ENCODE measurements at regions not wholly inside any gene's neighbourhood (a gene's known extent, or its start where the extent isn't known, plus 50 kb on each side); places are given as distances from the start of the nearest gene placed in this dataset.
"Not testable (repeated sequence)": the region's sequence is repeated elsewhere in the genome, so short reads cannot be mapped to it uniquely, and the experiment has no call there.

DNA sequence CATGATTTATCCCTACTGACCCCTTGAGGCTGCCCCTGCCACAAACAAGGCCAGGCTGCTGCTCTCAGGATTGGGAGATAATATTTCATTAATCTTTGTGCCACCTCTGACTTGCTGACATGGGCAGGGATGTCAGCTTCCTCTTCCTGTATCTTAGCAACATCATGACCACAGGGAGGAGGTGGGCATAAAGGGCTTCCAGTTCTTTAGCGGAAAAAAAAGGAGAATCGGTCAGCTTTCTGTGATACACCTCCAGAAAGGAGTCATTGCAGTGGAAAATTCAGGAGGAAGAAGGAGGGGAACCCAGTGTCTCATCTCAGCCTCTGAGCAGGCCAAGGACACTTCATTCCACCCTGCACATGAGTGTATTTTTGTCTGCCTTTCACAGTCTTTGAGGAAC lies 206.8 kb upstream of the SDK2 start:
- DNase-seq (ENCODE audit: low spot score), result no peak

DNA sequence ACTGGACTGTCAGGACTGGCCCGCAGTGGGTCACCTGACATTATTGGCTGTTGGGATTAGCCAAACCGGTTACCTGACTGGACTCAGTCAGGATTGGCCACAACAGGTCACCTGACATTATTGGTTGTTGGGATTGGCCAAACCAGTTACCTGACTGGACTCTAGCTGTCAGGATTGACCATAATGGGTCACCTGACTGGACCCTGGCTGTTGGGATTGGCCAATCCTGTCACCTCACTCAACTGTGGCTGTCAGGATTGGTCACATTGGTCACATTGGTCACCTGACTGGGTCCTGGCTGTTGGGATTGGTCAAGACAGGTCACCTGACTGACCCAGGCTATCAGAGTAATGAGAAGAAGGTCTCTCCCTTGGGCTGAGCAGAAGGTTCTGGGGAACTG lies 207.7 kb upstream of the SDK2 start:
- no peak for DNase-seq (ENCODE audit: low spot score)

DNA sequence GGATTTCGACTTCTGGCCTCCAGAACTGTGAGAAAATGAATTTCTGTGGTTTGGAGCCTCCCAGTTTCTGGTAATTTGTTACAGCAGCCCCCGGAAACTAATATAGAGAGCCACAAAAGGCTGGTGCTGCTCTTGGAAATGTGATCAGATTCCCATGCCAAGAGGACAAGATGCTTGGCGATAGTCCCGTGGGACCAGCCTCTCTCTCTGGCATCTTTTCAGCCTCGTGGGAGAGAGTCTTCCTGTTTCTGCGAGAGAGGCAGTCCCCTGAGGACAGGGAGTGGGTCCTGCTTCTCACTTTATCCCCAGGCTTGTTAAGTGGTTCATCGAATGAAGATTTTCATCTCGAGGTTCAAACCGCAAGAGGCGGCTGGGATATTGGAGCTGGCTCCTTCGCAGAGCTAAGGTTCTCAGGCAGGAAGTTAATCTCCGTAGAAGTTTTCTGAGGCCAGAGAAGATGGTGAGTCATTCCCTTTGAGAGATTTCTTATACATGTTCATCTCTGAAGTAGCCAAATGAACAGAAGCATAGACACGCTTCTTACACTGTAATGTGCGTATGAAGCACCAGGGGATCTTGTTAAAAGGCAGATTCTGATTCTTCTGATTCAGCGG lies 211.6 kb upstream of the SDK2 start:
- no peak for DNase-seq (ENCODE audit: low spot score)

DNA sequence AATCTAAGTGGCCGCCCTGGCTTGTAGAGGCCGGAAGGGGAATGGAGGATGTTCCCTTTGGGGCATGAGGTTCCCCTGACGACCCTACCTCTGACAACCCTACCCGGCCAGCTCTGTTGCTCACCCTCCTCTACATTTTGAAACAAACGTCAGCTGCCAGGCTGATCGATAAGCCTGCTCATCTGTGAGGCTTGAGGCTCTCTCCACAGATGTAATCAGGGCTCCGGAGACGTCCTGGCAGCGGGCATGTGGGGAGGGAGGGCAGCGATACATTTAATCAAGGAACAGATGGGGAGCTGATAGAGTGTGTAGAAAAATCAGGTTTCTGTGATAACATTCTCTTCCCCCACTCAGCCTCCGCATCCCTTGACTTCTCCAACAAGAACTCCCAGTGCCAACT lies 212.3 kb upstream of the SDK2 start:
- peak; percentile 45 for DNase-seq (ENCODE audit: low spot score)

DNA sequence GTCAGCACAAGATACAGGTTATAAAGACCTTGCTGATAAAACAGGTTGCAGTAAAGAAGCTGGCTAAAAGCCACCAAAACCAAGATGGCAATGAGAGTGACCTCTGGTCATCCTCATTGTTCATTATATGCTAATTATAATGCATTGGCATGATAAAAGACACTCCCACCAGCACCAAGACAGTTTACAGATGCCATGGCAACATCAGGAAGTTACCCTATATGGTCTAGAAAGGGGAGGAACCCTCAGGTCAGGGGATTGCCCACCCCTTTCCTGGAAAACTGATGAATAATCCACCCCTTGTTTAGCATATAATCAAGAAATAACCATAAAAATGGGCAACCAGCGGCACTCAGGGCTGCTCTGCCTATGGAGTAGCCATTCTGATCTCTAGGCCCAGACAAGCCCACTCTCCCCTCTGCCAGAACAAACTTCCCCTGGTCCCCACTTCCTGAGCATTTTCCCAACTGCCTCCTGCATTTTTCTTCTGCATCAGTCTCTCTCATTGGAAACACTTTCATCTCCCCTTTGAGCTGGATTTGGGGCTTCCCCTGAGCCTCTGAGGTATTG lies 215.3 kb upstream of the SDK2 start:
- not testable (repeated sequence) for DNase-seq (ENCODE audit: low spot score)

DNA sequence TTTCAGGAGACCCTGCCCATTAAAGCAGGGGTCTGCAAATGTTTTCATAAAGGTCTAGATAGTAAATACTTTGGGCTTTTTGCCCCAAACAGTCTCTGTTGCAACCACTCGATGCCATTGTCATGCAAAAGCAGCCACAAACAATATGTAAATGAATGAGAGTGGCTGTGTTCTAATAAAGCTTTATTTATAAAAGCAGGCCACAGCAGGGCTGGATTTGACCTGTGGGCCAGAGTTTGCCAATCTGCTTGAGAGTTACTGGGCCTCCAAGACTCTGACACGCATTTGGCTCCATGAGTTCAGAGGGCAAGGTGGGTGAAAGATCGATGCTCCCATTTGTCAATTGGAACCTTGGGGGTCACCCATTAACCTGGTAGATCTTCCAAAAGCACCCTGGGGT lies 217.3 kb upstream of the SDK2 start:
- DNase-seq (ENCODE audit: low spot score), result no peak

DNA sequence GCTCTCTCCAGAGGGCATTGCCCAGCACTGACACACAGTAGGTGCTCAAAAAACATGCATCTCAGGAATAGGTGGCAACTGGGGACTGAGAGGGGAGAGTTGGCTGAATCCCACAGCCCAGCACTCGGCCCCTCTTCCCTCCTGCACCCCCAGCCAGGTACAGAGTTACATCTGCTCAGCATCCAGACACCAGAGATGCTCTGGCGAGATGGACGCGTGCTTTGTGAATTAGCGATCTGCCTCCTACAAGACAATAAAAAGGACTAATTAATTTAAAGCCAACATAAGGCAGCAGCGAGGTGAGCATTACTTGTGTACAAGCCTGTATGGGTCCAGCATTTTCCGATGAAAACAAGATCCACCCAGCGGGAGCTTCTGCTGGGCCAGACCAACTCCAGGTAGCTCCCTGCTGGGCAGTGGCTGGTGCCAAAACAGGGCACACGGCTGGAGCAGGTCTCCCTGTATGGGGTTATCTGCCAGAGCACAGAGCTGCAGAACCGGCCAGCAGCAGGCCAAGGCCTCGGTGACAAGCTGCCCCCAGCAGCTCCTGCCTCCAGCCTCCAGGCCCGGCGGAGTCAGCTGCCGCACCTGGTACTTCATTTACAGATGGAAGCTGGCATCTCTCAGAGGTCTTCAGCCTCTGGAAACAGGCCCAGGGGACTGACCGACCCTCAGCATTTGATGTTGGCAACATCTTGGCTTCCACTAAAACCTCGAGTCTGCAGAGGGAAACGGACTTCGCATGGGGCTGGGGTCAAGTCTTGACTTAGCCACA lies 219.7 kb upstream of the SDK2 start:
- no peak for DNase-seq (ENCODE audit: low spot score)

DNA sequence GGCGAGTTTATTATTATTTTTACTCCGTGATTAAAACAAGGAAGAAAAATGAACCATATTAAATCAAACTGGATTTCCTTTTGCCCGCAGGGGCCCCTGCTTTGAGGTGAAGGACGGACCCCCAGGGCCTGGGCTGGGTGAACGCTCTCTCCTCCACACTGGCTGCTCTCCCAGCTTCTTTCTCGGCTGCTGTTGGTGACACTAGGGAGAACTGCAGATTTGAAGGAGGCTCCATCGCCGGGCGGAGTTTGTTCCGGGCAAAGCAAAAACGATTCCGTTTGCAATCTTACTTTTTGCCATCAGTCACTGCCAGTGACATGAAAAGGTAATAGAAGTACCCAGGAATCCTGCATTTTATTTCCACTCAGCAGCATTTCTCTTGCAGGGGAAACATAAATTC lies 221.6 kb upstream of the SDK2 start:
- DNase-seq (ENCODE audit: low spot score), result no peak

DNA sequence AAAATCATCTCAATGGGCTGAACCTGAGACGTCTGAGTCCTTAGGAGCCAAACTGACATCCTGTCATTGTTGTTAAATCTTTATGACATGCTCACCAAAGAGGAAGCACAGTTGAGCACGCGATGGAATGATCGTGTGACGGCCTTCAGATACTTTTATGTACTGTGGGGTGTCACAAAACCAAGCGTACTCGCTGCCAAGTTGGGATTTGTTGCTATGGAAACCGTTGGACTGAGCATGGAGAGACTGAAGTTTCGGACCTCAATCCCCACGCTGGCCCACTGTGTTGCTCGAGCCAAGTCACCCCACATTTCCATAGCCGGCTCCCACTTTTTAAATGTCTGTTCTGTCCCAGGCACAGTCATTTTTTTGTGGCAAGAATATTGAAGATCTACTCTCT lies 222.8 kb upstream of the SDK2 start:
- DNase-seq (ENCODE audit: low spot score), result no peak

DNA sequence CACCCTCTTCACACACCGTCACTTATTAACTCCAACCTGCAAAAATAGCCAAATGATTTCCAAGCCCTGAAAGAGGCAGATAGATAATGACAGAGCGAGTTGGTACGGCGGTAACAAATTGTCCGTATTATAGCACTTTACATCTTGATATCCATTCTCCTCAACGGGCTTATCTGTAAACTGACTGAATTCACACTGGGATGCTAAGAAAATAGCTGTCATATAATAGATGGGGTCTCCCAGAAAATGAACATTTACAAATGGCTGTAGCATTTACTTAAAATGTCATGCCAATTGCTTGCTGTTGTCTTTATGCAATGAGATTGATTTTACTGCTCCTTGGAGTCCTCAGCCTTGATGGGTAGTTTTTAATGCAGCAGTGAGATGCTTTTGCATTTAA lies 225.8 kb upstream of the SDK2 start:
- no peak for DNase-seq (ENCODE audit: low spot score)

DNA sequence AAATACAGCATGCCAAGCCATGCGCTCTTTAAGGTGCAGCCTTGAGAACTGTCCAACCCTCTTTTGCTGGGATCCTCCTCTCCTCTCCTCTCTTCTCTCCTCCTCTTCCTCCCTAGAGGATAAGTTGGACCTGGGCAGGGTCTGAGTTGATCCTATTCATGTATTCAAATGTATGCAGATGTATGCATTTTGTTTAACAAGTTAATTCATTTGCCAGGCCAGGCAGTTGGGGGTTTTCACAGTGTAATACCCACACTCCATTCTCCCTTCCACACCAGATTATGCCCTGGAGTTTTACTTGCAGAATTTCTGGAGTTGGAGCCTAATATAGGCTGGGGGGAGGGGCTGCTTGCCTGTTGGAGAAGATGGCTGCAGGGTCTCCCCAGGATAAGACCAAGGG lies 226.2 kb upstream of the SDK2 start:
- DNase-seq (ENCODE audit: low spot score), result no peak

DNA sequence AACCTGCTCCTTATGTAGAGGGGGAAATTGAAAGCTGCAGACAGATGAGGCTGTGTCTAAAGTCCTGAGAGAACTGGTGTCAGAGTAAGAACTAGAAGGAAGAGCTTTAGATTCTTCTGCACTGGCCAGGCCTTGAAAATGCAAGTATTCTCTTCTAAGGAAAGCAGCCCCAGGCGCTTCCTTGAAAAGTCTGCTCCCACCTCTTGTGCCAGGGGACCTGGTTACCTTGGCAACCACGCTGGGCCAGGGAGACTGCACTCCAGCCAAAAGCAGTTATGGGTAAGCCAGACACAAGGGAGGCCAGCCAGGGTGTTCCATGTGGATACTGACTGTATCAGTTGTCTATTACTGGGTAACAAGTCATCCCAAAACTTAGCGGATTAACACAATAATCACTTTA lies 228.6 kb upstream of the SDK2 start:
- no peak for DNase-seq (ENCODE audit: low spot score)

DNA sequence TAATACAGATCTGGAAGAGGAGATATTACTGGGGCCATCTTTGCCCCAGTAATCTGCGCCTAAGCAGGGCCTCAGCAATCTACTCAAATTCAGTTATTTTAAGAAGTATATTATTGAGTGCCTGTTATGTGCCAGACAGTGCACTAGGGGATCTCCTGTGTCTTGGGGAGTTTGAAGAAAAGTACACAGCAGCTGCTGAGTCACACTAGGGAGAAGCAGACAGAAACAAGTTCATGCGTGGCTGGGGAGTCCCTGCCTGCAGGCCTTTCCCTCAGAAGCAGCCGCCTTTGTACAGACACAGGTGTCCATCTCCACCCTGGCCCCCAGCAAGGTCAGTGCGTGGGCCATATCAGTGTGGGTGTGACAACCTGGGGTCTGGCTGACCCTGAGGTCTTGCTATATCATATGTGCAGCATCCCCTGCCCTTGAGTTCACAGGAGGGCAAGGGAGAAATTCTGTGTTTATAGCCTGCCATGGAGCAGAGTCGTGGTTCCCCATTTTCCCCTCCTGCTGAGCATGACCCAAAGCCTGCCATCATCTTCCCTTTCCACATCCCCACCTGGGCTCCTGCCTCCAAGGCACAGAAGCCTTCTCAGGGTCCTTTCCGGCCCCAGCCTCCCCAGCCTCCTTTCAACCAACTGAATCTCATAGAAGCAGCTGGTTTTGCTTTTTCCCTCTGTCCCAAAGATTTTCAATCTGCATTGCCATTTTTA lies 229.9 kb upstream of the SDK2 start:
- no peak for DNase-seq (ENCODE audit: low spot score)

DNA sequence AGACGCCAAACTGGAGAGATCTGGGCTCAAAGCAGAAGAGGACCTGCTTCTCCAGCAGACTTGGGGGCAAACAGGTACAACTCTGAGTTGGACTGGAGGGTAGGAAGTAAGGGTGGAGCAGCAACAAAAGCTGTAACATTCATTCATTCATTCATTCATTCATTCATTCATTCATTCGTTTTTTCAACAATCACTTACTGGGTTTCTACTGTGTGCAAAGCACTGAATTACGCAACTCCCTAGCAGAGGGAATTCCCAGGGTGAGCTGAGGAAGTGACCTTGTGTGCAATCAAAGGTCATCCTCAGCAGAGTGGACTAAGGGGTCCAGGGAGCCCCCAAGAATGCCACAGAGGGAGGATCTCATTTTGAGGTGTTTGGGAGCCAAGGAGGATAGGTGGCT lies 231.1 kb upstream of the SDK2 start:
- DNase-seq (ENCODE audit: low spot score), result no peak

DNA sequence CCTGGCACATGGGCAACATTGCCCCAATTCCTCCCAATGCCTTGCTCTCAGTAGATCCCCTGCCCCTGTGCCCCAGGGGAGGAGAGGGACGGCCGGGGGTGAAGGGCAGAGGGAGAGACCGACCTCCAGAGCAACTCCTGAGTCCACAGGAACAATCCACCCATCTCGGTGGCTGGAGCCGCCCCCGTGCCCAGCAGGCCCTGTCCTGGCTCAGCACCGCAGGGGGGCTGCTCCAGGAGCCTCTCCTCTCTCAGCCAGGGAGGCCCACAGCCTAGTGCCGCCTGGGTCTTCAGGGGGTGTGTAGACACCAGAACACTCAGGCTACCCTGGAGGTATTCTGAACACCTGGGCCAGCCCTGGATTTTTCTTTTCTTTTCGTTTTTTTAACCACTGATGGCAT lies 233.7 kb upstream of the SDK2 start:
- DNase-seq (ENCODE audit: low spot score), result no peak

DNA sequence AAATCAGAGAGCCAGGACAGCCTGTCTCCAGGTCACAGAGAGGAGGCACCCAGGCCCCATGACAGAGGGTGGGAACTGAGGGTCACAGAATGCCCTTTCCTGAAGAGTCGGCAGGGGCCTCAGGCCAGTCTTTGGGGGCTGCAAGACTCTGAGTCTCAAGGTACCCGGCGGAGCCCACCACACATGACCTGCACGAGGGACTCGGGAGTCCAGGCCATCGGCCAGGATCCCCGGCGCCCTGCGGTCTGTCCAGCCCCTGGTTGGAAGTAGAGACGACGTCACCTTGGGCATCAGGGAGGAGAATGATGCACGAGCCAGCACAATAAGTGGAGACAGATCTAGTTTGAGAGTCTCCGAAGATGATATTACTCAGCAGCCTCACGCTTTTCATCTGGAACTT lies 234.7 kb upstream of the SDK2 start:
- DNase-seq (ENCODE audit: low spot score), result no peak

DNA sequence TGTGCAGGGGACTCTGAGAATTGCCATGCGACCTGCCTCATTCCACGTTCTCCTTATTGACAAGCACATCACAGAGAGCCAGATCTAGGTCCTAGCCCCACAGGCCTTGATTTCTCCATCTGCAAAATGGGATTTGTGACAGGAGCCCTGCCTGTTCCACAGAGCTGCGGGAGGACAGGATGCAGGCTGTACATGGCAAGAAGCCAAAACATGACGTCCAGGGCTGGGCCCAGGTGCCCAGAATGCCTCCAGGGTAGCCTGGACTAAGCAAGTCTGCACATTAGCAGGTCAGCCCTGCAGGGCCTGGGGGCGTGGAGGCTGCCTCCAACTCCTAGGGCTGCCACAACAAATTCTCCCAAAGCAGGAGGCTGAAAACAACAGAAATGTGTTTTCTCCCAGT lies 235.7 kb upstream of the SDK2 start:
- no peak for DNase-seq (ENCODE audit: low spot score)

DNA sequence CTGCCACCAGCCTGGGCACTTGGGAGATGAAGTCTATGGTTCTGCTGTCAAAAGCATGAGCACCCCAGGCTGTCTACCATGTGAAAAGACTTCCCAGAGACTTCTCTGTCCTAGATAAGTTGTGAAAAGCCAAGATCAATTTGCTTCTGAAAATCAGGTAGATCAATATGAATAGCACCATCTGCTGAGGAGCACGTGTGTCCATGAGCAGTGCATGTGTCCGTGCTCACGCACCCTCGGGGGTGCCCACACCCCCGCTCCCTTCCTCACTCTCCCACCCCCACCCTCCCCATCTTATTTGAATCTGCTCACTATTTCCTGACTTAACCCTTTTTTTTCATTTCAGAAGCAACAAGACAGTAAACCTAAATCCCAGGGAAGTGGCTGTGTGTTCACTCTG lies 238.3 kb upstream of the SDK2 start:
- no peak for DNase-seq (ENCODE audit: low spot score)

DNA sequence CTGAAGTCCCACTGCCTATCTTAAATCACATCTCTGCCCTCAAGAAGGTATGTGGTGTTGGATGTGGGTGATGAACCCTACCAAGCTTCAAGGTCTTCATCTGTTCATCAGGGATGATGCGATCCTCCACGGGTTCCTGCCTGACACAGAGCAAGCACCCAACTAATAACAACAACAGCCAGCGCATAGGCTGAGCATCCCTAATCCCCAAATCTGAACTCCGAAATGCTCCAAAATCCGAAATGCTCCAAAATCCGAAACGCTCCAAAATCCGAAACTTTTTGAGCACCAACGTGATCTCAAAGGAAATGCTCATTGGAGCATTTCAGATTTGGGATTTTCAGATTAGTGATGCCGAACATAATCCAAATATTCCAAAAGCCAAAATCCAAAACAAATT lies 238.9 kb upstream of the SDK2 start:
- no peak for DNase-seq (ENCODE audit: low spot score)

DNA sequence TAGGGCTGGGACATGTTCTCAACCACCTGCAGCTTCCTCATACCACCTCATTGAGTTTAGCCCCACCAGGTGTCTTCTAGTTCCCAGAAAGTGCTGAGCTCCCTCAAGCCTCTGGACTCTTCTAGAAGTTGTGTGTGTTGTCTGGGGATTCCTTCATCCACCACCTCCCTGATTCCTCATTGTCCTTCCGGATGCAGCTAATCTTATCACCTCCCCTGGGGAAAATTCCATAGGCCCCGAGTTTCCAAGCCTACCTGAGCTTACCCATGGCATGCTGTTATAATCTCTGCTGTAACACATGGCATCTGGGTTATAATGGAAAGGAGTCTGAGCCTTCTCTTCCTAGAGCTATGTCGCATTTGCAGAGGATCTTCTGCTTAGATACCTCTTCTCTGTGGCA lies 243.5 kb upstream of the SDK2 start:
- no peak for DNase-seq (ENCODE audit: low spot score)

DNA sequence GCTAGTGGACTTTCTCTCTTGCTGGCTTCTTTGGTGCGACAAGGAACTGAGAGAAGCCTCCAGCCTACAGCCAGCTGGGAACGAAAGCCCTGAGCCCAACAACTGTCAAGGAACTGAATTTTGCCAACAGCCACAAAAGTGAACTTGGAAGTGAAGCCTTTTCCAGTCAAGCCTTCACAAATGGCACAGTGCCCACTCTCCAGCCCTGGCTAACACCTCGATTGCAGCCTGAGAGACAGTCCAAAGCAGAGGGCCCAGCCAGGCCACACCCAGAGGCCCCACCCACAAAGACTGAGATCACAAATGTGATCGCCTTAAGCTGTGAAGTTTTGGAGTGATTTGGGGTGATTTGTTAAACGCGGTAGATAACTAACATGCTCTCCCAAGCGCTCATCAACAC lies 244.6 kb upstream of the SDK2 start:
- DNase-seq (ENCODE audit: low spot score), result no peak

DNA sequence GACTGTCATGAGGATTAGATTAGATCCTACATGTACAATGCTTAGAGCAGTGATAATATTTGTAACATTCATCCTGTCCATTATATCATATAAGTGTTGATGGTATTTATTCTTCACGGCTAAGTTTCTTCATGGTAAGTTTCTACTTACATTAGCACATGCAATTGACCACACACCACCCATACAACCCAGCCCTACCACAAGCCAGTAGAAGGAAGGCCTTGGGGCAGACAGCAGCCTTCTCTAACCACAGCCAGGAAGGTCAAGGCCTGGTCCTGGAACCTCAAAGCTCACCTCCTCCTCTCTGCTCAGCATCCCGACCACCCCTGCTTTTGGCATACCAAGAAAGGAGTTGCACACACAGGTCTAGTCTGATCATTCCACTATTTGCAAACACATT lies 245.2 kb upstream of the SDK2 start:
- no peak for DNase-seq (ENCODE audit: low spot score)

DNA sequence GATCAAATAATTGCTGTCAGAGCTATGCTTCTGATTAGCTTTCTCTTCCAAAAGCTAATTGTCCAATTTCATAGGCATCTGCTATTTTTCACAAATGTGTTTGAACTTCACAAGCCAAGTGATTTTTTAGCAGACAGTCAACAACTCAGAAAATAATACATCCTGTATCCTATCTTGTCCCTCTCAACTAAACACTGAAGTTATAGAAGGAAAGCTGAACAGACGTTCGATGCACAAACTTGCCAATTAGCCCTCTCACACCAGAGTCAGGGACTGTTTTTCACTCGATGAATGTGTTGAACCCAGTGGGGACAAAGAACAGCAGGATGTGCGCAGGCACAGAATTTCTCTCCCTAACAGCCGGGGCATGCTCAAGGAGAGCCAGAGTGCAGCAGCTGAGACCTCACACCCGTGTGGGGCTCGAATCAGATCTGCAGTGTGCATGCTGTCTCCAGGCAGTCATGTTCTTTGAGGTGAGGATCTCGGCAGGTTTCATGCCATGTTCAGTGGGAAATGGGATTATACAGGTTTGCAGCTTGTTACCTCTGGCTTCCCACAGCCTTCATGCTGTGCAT lies 246.7 kb upstream of the SDK2 start:
- DNase-seq (ENCODE audit: low spot score), result no peak
